ENCODE measurements at regions not wholly inside any gene's neighbourhood (a gene's known extent, or its start where the extent isn't known, plus 50 kb on each side); places are given as distances from the start of the nearest gene placed in this dataset.

- TF ChIP-seq CTCF (IDR thresholded peaks at IDR 0.05; ENCODE audit: unreplicated experiment in 3 of 3): no peak
- H3K27ac Mint-ChIP-seq: peak overlapping the region in 1 of 3 experiments; percentile 11
- H3K36me3 Mint-ChIP-seq (ENCODE audit: low read depth): no peaks in the 10 kb centered on the region
- no peaks in the 10 kb centered on the region for H3K27me3 Mint-ChIP-seq (ENCODE audit: low read depth)
- no peak overlapping the region for H3K4me3 Mint-ChIP-seq
- H3K4me1 Mint-ChIP-seq: peaks cover 14% of the 10 kb centered on the region
- no peaks in the 10 kb centered on the region for H3K9me3 Mint-ChIP-seq
These were observed 277.2 kb upstream of the CDH9 start for GRCh38 chr5:27315363-27316270.

- Mint-ChIP-seq H3K36me3 (ENCODE audit: low read depth) (no peaks in the 10 kb centered on the region), H3K4me3 (no peak overlapping the region), H3K9me3 (no peaks in the 10 kb centered on the region), H3K4me1 (peaks cover 14% of the 10 kb centered on the region), H3K27me3 (ENCODE audit: low read depth) (no peaks in the 10 kb centered on the region), H3K27ac (no peak overlapping the region)
- no peak for TF ChIP-seq CTCF (IDR thresholded peaks at IDR 0.05; ENCODE audit: unreplicated experiment in 3 of 3)
These were observed 275.2 kb upstream of the CDH9 start for GRCh38 chr5:27313549-27313948.

GRCh38 chr5:27312291-27312893 lies 274.0 kb upstream of the CDH9 start:
- Mint-ChIP-seq H3K4me1 (peaks cover 14% of the 10 kb centered on the region), H3K27me3 (ENCODE audit: low read depth) (no peaks in the 10 kb centered on the region), H3K4me3 (no peak overlapping the region), H3K9me3 (no peaks in the 10 kb centered on the region), H3K27ac (no peak overlapping the region), H3K36me3 (ENCODE audit: low read depth) (no peaks in the 10 kb centered on the region)
- TF ChIP-seq CTCF (IDR thresholded peaks at IDR 0.05; ENCODE audit: unreplicated experiment in 3 of 3): no peak

- TF ChIP-seq CTCF (IDR thresholded peaks at IDR 0.05; ENCODE audit: unreplicated experiment in 3 of 3): no peak
- Mint-ChIP-seq H3K27me3 (ENCODE audit: low read depth) (no peaks in the 10 kb centered on the region), H3K27ac (no peak overlapping the region), H3K4me3 (no peak overlapping the region), H3K9me3 (no peaks in the 10 kb centered on the region), H3K4me1 (peaks cover 13% of the 10 kb centered on the region), H3K36me3 (ENCODE audit: low read depth) (no peaks in the 10 kb centered on the region)
These were observed 273.2 kb upstream of the CDH9 start for GRCh38 chr5:27311544-27311943.

- Mint-ChIP-seq H3K36me3 (ENCODE audit: low read depth) (no peaks in the 10 kb centered on the region), H3K4me3 (no peak overlapping the region), H3K9me3 (no peaks in the 10 kb centered on the region), H3K27me3 (ENCODE audit: low read depth) (no peaks in the 10 kb centered on the region), H3K27ac (no peak overlapping the region), H3K4me1 (no peaks in the 10 kb centered on the region)
- TF ChIP-seq CTCF (IDR thresholded peaks at IDR 0.05; ENCODE audit: unreplicated experiment in 3 of 3): no peak
These were observed 269.8 kb upstream of the CDH9 start for GRCh38 chr5:27308153-27308552.

Measured in nephron (organoid).